Trophoblast cell (in vitro differentiated cells and primary cell): ENCODE measurements at regions not wholly inside any gene's neighbourhood (a gene's known extent, or its start where the extent isn't known, plus 50 kb on each side); places are given as distances from the start of the nearest gene placed in this dataset.

Experiments used
- DNase-seq, 2 donors: peaks; one replicate each; pipeline ENCODE4 v3.0.0-alpha.2; 2016
- H2AFZ ChIP-seq: 2 replicates; pipeline ENCODE4 v1.6.1; 2013; ENCODE audit warnings: low read length, moderate library complexity, mild to moderate bottlenecking; ENCODE audit not compliant: insufficient read depth, poor library complexity
- H2AK5ac ChIP-seq: 2 replicates; pipeline ENCODE4 v1.6.1; 2013; ENCODE audit warnings: mild to moderate bottlenecking, low read length
- H2BK120ac ChIP-seq: 2 replicates; pipeline ENCODE4 v1.6.1; 2013; ENCODE audit warnings: low read length, mild to moderate bottlenecking, moderate library complexity; ENCODE audit not compliant: insufficient read depth, poor library complexity
- H2BK12ac ChIP-seq: 2 replicates; pipeline ENCODE4 v1.6.1; 2013; ENCODE audit warnings: mild to moderate bottlenecking, low read length, moderate library complexity
- H2BK5ac ChIP-seq: 2 replicates; pipeline ENCODE4 v1.6.1; 2013; ENCODE audit warnings: low read length, low read depth, moderate library complexity, mild to moderate bottlenecking; ENCODE audit not compliant: poor library complexity
- H3K14ac ChIP-seq: 2 replicates; pipeline ENCODE4 v1.6.1; 2013; ENCODE audit warnings: mild to moderate bottlenecking, low read length
- H3K18ac ChIP-seq: 2 replicates; pipeline ENCODE4 v1.6.1; 2013; ENCODE audit warnings: mild to moderate bottlenecking, low read length
- H3K23ac ChIP-seq: 2 replicates; pipeline ENCODE4 v1.6.1; 2013; ENCODE audit warnings: low read length
- H3K27ac ChIP-seq: 2 replicates; pipeline ENCODE4 v1.5.1; 2013; ENCODE audit warnings: low read depth, mild to moderate bottlenecking, inconsistent platforms, low read length, moderate library complexity
- H3K27me3 ChIP-seq: 2 replicates; pipeline ENCODE4 v1.6.1; 2013; ENCODE audit warnings: inconsistent platforms, mild to moderate bottlenecking, low read length, moderate library complexity; ENCODE audit not compliant: insufficient read depth
- H3K36me3 ChIP-seq, 2 experiments: 1 replicate in 1 of 2; 2 replicates in 1 of 2; pipeline ENCODE4 v1.6.1; 2013; ENCODE audit warnings: low read length in 2 of 2, mild to moderate bottlenecking in 2 of 2, moderate library complexity in 1 of 2; ENCODE audit not compliant: insufficient read depth in 2 of 2, control insufficient read depth in 1 of 2
- H3K4ac ChIP-seq: 2 replicates; pipeline ENCODE4 v1.6.1; 2013; ENCODE audit warnings: low read depth, mild to moderate bottlenecking, low read length, moderate library complexity
- H3K4me1 ChIP-seq, 2 experiments: 1 replicate in 1 of 2; 2 replicates in 1 of 2; pipeline ENCODE4 v1.6.1; 2013; ENCODE audit warnings: low read length in 2 of 2, mild to moderate bottlenecking in 2 of 2, moderate library complexity in 1 of 2; ENCODE audit not compliant: insufficient read depth in 2 of 2, control insufficient read depth in 1 of 2
- H3K4me2 ChIP-seq: 2 replicates; pipeline ENCODE4 v1.6.1; 2013; ENCODE audit warnings: inconsistent platforms, mild to moderate bottlenecking, low read length, moderate library complexity
- H3K4me3 ChIP-seq: 2 replicates; pipeline ENCODE4 v1.5.1; 2013; ENCODE audit warnings: mild to moderate bottlenecking, low read depth, low read length, inconsistent platforms
- H3K79me1 ChIP-seq: one replicate; pipeline ENCODE4 v1.6.1; 2013; ENCODE audit warnings: low read length
- H3K79me2 ChIP-seq: 2 replicates; pipeline ENCODE4 v1.6.1; 2013; ENCODE audit warnings: low read length, mild to moderate bottlenecking; ENCODE audit not compliant: control insufficient read depth, insufficient read depth, poor library complexity
- H3K9ac ChIP-seq: 2 replicates; pipeline ENCODE4 v1.6.1; 2013; ENCODE audit warnings: mild to moderate bottlenecking, low read length
- H3K9me3 ChIP-seq: 2 replicates; pipeline ENCODE4 v1.6.1; 2013; ENCODE audit warnings: low read depth, mild to moderate bottlenecking, control low read depth, inconsistent platforms, low read length; ENCODE audit not compliant: insufficient read depth
- H4K12ac ChIP-seq: 2 replicates; pipeline ENCODE4 v1.6.1; 2013; ENCODE audit warnings: low read depth, mild to moderate bottlenecking, low read length, moderate library complexity
- H4K8ac ChIP-seq: 2 replicates; pipeline ENCODE4 v1.6.1; 2013; ENCODE audit warnings: low read depth, mild to moderate bottlenecking, low read length, moderate library complexity
- H4K91ac ChIP-seq: one replicate; pipeline ENCODE4 v1.6.1; 2013; ENCODE audit warnings: low read depth, mild to moderate bottlenecking, low read length, moderate library complexity
- WGBS: extraction: QIAGEN DNeasy Blood & Tissue Kit; methylation state at CpG from one replicate; pipeline ENCODE4 v1.1.7; 2013; ENCODE audit warnings: missing lambda C conversion rate; ENCODE audit not compliant: insufficient read length, insufficient coverage; ENCODE audit errors: extremely low coverage; 5-methylcytosine and 5-hydroxymethylcytosine counted together

GRCh38 chr11:69970785-69971535, 107.2 kb upstream of the ANO1 start:
- no peak overlapping the region for H3K4me2 ChIP-seq
- H2BK12ac ChIP-seq, result no peak overlapping the region
- H3K9ac ChIP-seq, result no peak overlapping the region
- no peak overlapping the region for H3K23ac ChIP-seq
- no peak overlapping the region for H3K4me3 ChIP-seq
- no peak overlapping the region for H4K91ac ChIP-seq
- no peak for DNase-seq
- no peaks in the 10 kb centered on the region for H3K36me3 ChIP-seq
- H2BK120ac ChIP-seq, result no peak overlapping the region
- H4K8ac ChIP-seq, result no peak overlapping the region
- H3K14ac ChIP-seq, result no peak overlapping the region
- H2AK5ac ChIP-seq, result no peak overlapping the region
- no peak overlapping the region for H3K4ac ChIP-seq
- H3K79me1 ChIP-seq, result no peaks in the 10 kb centered on the region
- no peak overlapping the region for H2AFZ ChIP-seq
- H3K4me1 ChIP-seq, result no peaks in the 10 kb centered on the region
- no peak overlapping the region for H3K27ac ChIP-seq
- no peaks in the 10 kb centered on the region for H3K27me3 ChIP-seq
- no CpG with 5 or more reads among the region's 6 CpGs for WGBS
- no peaks in the 10 kb centered on the region for H3K79me2 ChIP-seq
- H3K18ac ChIP-seq, result no peak overlapping the region
- no peaks in the 10 kb centered on the region for H3K9me3 ChIP-seq
- no peak overlapping the region for H2BK5ac ChIP-seq
- H4K12ac ChIP-seq, result no peak overlapping the region

- no peak for DNase-seq
Measured at GRCh38 chr11:69971741-69972140, 106.4 kb upstream of the ANO1 start.

DNA sequence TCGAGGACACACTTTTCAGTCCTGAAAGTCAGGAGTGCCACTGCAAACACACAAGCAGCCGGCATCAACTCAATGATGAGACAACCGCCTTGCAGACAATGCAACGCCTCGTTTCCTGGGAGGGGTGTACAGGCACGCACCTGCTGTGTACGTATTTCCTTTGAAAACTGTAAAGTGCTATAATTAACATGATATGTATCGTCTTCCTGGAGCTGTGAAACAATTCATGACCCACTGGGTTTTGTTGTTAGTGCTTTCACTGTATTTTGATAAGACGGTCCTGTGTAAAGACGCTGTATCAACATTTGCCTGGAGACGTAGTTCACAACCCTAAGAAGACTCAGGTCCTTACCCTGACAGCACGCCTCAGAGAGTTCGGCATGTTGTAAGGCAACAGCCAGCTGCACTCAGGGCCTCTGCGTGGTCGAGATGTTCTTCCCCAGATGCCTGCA, 105.7 kb upstream of the ANO1 start:
- WGBS, result no CpG with 5 or more reads among the region's 15 CpGs
- DNase-seq, result no peak
- H2BK120ac ChIP-seq, result no peak overlapping the region
- H2AK5ac ChIP-seq, result no peak overlapping the region
- no peak overlapping the region for H3K4me3 ChIP-seq
- H4K8ac ChIP-seq, result no peak overlapping the region
- H3K23ac ChIP-seq, result no peak overlapping the region
- no peaks in the 10 kb centered on the region for H3K9me3 ChIP-seq
- H3K79me2 ChIP-seq, result no peaks in the 10 kb centered on the region
- no peak overlapping the region for H4K91ac ChIP-seq
- H2AFZ ChIP-seq, result no peak overlapping the region
- no peaks in the 10 kb centered on the region for H3K79me1 ChIP-seq
- no peak overlapping the region for H2BK12ac ChIP-seq
- no peak overlapping the region for H3K4me2 ChIP-seq
- H3K27ac ChIP-seq, result no peak overlapping the region
- H4K12ac ChIP-seq, result no peak overlapping the region
- no peak overlapping the region for H3K18ac ChIP-seq
- H3K14ac ChIP-seq, result no peak overlapping the region
- no peaks in the 10 kb centered on the region for H3K36me3 ChIP-seq
- no peak overlapping the region for H3K4ac ChIP-seq
- no peak overlapping the region for H3K9ac ChIP-seq
- H3K4me1 ChIP-seq, result no peaks in the 10 kb centered on the region
- H3K27me3 ChIP-seq, result no peaks in the 10 kb centered on the region
- H2BK5ac ChIP-seq, result no peak overlapping the region

More at GRCh38 chr11:69971741-69972140, 106.4 kb upstream of the ANO1 start:
- Histone ChIP-seq H3K23ac (no peak overlapping the region), H3K79me2 (no peaks in the 10 kb centered on the region), H3K27ac (no peak overlapping the region), H4K91ac (no peak overlapping the region), H3K9ac (no peak overlapping the region), H3K79me1 (no peaks in the 10 kb centered on the region), H3K14ac (no peak overlapping the region), H3K4me1 (no peaks in the 10 kb centered on the region), H3K27me3 (no peaks in the 10 kb centered on the region), H3K18ac (no peak overlapping the region), H3K36me3 (no peaks in the 10 kb centered on the region), H4K8ac (no peak overlapping the region), H3K9me3 (no peaks in the 10 kb centered on the region), H2AK5ac (no peak overlapping the region), H2BK5ac (no peak overlapping the region), H3K4me3 (no peak overlapping the region), H3K4ac (no peak overlapping the region), H4K12ac (no peak overlapping the region), H2AFZ (no peak overlapping the region), H2BK120ac (no peak overlapping the region), H2BK12ac (no peak overlapping the region), H3K4me2 (no peak overlapping the region)
- WGBS, result no CpG with 5 or more reads among the region's 11 CpGs

DNA sequence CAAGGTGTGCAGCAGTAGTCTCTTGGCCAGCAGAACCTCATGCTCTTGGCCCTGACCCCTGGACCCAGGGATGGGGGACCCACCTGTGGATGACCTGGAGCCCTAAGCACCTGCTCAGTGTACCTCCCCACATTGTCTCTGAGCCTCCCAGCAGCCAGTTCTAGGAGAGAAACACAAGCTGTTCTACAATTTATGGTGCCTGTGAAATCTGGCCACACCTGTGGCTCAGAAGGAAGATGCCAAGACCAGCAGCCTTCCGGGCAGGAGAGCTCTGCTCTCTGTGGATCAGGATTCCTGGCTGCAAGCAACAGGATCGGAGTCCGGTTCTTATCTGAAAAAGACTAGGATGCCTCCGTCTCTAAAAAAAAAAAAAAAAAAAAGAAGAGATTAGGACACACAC, 103.6 kb upstream of the ANO1 start:
- H2AK5ac ChIP-seq, result no peak overlapping the region
- H2BK120ac ChIP-seq, result no peak overlapping the region
- H2BK12ac ChIP-seq, result no peak overlapping the region
- DNase-seq, result peak; percentile 28 to 62
- no peak overlapping the region for H3K4ac ChIP-seq
- no peak overlapping the region for H3K23ac ChIP-seq
- H3K9me3 ChIP-seq, result no peaks in the 10 kb centered on the region
- H2AFZ ChIP-seq, result no peak overlapping the region
- no peaks in the 10 kb centered on the region for H3K36me3 ChIP-seq
- no peak overlapping the region for H3K9ac ChIP-seq
- no peaks in the 10 kb centered on the region for H3K79me2 ChIP-seq
- H4K91ac ChIP-seq, result no peak overlapping the region
- no peak overlapping the region for H3K4me3 ChIP-seq
- H3K27me3 ChIP-seq, result no peaks in the 10 kb centered on the region
- no CpG with 5 or more reads among the region's 4 CpGs for WGBS
- H3K18ac ChIP-seq, result no peak overlapping the region
- H4K8ac ChIP-seq, result no peak overlapping the region
- H3K14ac ChIP-seq, result no peak overlapping the region
- no peak overlapping the region for H2BK5ac ChIP-seq
- H4K12ac ChIP-seq, result no peak overlapping the region
- H3K4me1 ChIP-seq, result no peaks in the 10 kb centered on the region
- H3K4me2 ChIP-seq, result no peak overlapping the region
- H3K27ac ChIP-seq, result no peak overlapping the region
- no peaks in the 10 kb centered on the region for H3K79me1 ChIP-seq
